ENCODE measurements at regions not wholly inside any gene's neighbourhood (a gene's known extent, or its start where the extent isn't known, plus 50 kb on each side); places are given as distances from the start of the nearest gene placed in this dataset.

GRCh38 chr5:135085936-135086725 is 52.1 kb upstream of the PITX1 start:
- DNase-seq: no peak

DNA sequence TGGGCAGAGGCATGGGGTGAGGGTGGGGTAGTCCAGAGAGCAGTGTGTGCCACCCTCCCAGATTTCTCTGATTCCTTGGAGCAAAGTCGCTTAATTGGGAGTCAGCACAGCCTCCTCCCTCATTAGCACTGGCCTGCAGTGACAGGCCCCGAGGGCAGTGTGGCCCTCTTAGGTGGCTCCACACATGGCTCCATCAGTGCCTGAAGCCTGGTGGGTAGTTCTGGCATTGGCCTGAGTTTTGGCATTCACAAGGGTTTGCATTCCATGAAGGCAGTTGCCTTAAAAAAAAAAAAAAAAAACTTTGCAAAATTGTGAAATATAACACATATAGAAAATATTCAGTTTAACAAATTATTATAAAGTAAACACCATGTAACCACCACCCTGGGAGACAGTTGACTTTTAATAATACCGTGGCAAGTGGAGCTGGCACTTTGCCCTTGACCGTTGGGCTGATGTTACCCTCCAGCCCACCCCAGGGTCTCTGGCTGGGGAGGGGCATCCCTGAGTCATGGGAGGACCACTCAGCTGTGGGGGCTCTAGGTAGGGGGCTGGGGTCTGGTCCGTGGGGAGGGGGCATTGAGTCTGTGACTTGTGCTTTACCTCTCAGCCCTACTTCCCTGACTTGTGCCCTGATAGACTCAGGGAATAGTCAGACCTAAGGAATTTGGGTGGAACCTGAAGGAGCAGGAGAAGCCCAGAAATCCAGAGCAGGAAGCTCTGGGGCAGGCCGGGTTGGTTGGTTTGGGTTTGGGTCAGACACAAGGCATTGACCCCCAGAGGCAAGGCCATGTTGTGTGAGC is 51.3 kb upstream of the PITX1 start:
- DNase-seq: no peak

Measured in retina (tissue), 1 donor.